GF-D8 (cell line): ENCODE measurements at regions not wholly inside any gene's neighbourhood (a gene's known extent, or its start where the extent isn't known, plus 50 kb on each side); places are given as distances from the start of the nearest gene placed in this dataset.
A peak's percentile ranks its signal among the peaks of the same experiment; 100 is the strongest.
"Not testable (repeated sequence)": the region's sequence is repeated elsewhere in the genome, so short reads cannot be mapped to it uniquely, and the experiment has no call there.

Experiments
- DNase-seq: peaks from one replicate; lab custom pipeline; 2025; lab: John Stamatoyannopoulos, UW

DNA sequence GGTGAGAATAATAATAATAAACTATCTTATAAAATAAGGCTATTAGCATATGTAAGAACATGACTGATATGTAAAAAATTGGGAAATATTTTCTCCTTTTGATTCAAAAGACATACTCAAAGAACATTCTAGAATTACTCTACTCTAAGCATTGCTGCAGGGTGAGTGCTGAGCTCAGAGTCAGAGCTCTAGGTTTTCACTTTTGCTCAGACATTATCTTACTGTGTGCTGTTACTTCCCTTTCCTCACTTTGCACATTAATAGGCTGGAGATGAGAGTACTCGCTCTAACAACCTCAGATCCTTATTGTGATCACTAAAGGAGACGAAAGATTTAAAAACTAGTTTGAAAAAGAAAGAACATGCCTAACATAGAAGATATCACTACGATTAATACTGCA is 99.4 kb upstream of the C9orf72 start:
- no peak for DNase-seq

DNA sequence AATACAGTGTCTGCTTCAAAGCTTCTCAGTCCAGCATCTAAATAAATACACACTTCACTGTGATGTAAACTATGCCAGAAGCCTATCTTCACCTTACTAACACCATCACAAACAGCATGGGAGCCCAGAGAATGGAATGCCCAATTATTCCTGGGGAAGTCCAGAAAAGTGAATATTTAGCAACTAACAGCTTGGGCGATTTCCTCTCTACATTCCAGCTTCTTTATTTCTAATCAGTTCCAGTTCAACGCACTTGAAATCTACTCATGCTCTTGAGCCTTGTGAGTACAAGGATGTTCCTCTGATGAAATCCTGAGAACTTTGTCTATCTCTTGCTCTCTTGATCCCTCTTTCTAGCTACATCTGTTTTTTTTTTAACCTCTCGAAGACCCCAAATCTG is 100.4 kb upstream of the C9orf72 start:
- no peak for DNase-seq

DNA sequence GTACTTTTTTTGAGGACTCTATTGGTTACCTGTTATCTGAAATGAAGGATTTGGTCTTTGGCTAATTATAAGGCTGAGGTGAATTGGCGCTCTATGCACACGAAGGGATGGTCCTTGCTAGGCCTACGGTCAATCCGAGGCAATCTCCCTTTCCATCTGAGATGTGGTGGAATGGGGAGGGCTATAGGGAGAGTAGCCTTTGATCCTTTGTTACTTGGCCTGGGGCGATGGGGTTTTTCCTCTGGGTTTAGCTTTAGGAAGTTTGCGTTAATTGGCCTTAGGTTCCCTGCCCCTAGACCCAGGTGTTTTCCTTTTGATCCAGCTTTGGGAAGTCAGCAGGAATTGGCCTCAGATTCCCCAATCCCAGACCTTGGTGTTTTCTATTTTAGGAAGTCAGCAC is 102.1 kb upstream of the C9orf72 start:
- no peak for DNase-seq

DNA sequence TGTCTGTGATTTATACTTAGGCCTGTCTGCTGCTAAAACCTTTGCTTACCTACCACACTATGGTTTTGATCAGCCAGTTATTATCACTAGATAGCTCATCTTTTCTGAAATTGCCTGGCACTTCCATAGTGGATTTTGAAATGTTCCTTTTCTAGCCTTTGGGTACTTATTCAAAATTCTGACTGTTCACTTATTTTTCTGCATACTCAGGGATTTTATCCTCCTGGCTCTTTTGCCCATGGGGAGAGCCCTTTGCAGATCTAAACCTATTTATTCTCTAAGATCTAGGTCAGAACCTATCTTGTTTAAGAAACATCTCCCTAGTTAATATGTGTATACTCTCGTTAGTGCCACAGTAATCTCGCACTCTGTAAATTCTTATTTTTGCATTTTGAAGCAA is 103.5 kb upstream of the C9orf72 start:
- DNase-seq = no peak

DNA sequence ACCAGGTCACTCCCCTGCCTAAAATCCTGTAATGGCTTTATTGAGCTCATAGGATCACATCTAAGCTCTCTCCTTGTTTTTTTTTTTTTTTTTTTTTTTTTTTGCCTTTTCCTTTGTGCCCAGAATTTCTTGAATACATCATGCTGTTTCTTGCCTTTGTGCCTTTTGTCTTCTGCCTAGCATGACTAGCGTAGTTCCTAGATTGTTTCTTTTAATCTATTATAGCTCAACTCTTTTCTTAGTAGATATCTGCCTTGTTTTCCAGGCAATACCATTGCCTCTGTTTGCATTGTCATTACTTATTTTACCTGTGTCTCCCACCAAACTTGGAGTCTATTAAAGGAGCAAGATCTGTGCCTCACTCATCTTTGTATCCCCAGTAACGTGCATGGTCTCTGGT is 106.1 kb upstream of the C9orf72 start:
- no peak for DNase-seq

DNA sequence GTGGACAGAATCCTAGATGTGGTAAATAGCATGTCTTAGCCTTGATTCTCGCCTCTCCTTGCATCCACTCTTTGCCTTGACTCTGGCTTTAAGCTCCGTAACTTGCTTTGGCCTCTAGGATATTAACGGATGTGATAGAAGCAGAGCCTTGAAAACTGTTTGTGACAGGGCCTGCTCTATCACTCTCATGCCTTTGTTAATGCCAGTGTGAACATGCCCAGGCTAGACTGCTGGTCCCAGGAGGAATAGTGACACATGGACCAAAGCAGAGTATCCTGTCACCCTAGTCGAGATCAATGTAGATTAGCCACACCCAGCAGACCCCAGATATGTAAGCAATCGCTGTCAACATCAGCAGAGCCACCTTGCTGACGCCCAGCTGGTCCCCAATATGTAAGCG is 109.9 kb upstream of the C9orf72 start:
- no peak for DNase-seq

DNA sequence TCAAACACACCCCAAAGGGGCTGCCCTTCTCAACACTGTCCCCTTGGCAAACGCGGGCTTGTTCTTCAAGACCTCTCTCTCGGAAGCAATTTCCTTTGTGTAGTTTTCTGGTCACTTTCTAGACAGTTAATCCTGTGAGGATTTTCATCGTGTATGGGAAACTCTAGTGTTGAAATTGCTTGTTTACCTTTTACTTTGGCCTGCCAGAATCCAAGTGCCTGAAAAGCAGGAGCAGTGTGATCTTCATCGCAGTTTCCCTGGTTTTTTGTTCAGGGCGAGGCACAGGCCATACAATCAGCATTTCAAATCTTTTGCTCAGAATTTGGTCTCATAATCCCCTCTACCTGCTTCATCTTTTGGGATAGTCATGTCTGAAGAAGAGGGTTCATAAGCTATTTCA is 115.7 kb upstream of the C9orf72 start:
- DNase-seq = no peak

DNA sequence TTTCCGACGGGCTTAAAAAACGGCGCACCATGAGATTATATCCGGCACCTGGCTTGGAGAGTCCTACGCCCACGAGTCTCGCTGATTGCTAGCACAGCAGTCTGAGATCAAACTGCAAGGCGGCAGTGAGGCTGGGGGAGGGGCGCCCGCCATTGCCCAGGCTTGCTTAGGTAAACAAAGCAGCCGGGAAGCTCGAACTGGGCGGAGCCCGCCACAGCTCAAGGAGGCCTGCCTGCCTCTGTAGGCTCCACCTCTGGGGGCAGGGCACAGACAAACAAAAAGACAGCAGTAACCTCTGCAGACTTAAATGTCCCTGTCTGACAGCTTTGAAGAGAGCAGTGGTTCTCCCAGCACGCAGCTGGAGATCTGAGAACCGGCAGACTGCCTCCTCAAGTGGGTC is 117.5 kb upstream of the C9orf72 start:
- DNase-seq = not testable (repeated sequence)

DNA sequence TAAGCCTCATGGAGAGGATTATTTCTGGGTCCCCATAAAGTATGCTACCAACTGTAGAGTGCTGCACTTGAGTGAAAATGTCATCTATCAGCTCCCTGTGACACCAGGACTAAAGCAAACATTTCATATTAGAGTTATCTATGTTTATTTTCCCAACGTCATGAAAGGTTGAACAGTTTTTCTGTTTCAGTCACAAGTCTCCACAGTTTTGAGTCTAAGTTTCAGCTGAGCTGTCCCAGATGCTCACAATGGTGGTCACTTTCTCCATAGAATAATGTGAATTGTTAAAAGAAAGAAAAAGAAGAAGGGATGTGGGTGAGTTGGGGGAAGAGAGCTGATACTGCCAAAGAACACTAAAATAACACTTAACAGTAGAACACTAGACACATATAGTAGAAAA is 126.3 kb upstream of the C9orf72 start:
- no peak for DNase-seq

DNA sequence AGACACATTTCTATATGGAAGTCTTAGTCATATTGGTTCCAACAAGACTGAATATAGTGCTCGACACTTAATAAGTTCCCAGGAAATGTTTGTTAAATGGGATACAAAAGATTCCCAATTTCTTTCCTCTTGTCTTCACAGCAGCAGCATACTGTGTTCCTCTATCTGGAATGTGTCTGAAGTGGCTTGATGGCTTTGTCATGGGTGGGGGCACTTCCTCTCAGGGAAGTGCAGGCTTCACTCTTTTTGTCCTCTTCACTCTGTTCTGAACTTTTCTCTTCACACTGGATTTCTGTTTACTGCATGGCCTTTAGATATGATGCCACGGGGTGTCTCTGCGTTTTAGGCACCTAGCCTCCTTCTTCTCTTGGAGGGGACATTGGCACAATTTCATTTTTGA is 127.7 kb upstream of the C9orf72 start:
- no peak for DNase-seq

DNA sequence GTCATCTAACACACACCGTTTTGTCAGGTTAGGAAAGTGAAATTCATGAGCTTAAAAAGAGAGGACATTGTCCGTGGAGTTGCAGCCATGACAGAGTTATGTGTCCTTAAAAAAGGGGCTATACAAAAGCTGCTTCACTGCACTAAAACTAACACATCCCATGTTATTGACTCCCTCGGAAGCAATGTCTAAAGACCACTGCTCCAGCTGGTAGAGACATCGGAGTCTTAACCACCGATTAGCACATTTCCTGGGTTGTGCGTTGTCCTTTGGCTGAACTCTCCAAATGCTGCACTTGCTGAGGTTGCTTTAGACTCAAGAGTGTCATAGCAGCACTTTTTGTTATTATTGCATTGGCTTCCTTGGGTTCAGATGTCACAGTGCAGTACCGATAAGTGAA is 128.3 kb upstream of the C9orf72 start:
- DNase-seq = peak; percentile 81

DNA sequence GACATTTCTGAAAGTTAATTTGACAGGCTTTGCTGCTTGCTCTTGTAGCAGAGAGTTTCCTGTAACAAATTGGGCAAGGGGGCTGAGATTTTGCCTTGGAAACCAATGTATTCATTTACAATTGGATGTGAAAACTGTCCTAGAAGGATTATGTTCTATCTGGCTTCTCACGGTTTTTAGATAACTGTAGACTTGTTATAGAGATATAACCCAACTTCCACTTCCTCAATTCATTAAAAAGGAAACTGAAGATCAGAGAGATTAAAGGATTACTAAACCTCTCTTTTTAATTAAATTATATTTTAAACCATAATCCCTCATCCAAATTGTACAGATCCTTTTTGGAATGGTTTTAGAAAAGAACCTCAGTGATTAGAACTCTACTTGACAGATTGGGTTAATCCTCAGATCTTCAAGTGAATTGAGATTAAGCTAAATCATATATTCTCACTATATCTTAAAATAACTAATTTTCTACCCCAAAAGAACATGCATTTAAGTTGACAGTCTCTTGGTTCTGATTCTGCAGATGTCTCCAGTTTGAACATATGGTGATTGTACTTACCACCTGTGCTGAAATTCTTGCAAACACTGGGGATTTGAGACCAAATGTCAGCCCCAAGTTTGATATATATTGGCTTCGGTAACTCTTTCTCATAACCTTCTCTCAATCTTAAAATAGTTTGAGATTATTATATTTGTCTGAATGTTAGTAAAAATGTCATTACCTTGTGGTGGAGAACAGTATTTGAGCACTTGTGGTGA is 130.1 kb upstream of the C9orf72 start:
- peak; percentile 34 for DNase-seq

DNA sequence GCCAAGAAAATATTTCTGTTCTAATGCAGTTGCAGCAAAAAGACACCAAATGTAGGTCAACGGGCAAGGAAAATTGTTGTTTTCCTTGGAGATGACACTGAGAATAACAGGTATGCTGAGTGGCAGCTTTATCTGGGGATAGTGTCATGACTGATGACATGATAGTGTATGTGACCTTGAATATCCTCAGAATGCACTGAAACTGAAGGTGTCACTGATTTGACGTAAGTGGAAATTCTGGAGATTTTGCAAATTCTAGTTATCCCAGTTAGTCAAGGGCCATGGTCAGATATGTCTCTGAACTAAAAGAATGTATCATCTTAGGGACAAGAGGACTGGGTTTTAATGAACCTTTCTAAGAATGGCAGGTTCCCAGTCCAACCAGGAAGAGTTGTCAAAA is 138.0 kb upstream of the C9orf72 start:
- DNase-seq = no peak

DNA sequence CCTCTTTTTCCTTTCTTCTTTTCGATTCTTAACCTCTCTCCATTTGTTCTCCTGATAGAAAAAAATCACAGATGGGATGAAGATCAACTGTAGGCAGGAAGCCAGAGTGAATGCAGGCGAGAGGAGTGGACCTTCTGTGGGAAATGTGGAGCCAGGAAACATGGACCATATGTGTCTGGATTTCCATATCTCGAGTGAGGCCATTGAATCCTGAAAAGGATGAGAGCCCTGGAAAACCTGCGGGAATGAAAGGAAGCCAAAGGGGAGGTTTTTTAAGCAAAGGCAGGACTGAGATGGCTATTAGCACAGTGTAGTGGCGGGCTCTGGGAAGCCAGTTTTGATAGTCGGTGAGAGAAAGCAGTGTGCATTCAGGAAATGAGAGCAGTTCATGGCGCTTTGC is 139.5 kb upstream of the C9orf72 start:
- DNase-seq = no peak

DNA sequence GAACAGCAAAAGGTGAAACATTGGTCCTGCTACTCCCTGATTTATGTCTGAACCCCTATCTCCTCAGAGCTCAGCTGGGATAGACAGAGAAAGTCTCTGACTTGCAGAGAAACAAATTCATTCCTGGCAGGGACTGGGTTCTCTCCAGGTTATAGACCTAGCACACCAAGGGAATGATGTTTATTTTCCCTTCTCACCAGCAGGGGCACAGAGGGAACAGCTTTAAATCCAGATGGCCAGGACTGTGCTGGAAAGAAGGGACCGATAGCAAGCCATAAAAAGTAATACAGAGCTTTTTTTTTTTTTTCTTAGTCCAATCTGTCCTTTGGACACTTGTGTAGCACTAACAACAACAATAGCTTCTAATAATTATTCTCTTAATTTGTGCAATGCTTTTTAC is 141.1 kb upstream of the C9orf72 start:
- no peak for DNase-seq

DNA sequence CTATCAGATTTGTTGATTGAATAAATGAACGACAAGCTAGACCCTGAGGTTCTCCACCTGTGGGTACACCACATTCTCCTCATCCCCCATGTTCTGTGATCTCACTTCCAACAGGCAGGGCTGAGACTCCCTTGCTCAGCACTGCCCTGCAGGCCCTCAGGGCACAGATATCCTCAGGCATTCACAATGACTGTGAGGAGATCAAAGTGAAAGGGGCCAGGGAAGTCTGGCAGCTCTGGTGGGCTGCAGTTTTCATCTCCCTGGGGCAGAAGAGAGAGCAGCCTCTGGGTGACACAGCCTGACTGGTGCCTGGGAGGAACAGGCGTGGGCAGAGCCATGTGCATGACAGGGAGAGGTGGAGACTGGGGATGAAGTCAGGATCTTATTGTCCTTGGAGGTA is 142.4 kb upstream of the C9orf72 start:
- DNase-seq = no peak

DNA sequence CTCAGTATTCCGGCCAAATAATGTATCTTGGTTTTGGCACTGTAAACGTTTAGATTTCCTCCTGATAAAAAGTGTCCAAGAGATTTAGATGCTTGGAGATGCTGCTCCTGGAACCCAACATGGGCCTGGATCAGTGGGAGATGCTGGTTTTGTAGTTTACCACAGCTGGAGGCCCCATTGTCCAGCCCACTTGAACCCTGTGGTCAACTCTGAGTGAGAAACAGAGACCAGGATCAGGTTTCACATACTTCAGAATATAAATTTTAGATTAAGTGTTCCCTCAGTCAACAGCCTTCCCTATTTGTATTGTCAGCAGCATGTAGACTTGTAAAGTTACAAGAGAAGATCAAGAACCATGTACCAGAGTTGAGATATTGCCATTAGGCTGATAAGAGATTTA is 144.7 kb upstream of the C9orf72 start:
- DNase-seq = no peak

DNA sequence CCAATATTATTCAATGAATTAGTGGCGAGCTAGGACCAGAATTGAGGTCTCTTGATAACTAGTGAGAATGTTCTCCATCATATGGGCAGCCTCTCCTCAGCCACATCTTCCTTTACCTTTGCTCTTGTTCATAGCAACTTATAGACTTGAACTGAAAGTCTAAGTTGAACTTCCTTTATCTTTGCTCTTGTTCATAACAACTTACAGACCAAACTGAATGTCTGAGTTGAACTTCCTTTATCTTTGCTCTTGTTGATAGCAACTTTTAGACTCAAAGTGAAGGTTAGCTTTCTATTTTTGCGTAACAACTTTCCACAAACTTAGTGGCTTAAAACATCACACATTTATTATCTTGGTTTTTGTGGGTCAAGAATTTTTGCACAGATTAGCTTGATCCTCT is 146.4 kb upstream of the C9orf72 start:
- no peak for DNase-seq

DNA sequence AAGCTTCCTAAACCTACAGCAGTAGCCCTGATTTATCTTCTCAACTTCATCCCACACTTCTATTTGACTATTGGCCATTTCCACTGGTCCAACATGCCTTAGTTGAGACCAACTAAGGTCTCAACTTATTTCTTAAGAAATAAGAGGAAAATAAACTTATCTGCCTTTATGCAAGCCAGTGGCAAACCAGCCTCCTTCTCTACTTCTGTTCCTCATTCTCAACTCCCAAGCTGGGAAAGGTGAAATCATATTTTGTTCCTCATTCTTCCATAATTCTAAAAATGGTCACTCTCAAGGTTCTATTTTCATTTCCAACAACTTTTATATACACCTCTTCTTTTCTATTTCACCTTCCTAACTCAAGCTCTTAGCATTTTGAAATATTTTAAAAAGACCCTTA is 149.6 kb upstream of the C9orf72 start:
- no peak for DNase-seq

DNA sequence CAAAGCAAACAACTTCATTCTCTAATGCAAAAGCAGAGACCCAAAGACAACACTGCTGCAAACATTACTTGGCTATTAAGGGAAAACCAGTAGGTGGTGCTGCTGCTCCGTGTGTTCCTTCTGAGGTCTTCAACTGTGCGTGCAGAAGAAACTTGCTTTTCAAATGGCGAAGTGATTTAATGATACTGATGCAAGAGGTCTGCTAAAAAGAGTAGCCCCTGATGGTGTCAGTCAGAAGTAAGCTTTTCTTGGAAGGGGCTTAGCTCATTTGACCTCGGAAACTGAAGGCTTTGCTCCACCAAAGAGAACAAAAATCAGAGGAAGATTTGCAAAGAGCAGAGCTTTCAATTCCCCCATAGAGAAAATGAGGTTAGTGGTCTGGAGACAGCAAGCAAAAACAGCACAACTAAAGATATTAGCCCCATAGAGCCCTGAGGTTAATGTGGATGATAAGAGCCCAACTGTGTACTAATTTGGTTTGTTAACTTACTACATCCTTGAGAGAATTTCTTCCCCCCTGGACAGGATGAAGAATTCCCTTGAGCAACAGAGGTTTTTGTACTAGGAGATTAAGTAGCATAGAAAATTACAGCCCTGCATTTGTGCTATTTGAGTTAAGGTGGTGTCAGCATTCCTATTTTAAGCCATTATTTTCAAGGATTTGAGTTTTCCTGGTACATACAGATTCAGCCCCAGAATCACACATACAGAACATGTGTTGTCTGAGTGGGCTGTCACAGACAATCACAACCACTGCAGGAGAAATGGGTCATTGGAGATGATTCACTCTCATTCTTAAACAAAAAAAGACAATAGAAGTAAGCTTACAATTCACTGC is 153.2 kb upstream of the C9orf72 start:
- DNase-seq = no peak

DNA sequence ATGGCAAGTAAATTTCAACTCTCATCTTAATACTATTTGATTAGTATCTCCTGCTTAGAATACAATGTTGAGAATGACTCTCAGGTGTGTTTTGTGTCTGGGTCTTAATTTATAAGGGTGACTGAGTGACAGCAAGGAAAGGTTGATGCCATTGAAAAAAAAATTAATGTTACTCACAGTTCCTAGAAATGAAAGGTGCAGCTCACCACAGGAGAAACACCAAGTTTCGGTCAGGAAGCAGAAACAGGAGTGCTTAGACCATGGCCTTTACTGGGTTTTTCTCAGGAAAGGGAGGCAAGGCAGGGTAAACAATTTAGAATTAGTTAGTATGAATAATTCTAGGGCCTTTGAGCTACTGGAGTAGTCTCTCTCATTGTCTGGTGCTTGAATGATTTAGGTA is 159.2 kb upstream of the C9orf72 start:
- no peak for DNase-seq

DNA sequence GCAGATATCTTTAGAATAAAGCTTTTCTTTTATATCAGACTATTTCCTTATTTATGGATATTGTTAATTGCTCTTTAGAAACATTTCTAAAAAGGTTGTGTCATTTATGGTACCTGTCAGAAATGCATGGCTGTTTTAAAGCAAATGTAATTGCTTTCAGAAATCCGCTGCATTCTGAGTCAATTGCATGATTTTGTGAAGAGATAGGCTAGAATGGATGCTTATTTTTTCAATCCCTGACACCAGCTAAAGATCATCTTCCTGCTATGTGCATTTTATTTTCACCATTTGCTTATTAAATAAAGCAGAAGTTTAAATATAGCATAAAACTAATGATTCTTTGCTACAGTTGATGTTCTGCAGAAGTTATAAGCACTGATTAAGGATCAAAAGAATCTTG is 170.2 kb upstream of the C9orf72 start:
- no peak for DNase-seq

DNA sequence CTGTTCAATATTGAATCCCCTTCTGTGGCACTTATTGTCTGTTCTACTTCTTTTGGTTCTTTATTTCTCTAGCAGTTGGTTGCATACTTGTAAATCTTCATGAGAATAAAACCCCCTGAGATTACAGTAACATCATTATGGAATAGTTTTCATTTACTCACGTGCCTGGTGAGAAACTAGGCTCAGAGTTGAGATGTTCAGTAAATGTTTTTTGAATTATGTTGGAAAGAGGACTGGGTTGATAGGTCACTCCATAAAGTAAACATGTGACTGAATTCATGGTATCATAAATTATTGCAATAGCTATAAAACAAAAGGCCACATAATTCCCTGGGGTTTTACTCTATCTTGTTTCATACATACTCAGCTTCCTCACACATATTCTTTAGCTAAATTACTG is 174.2 kb upstream of the C9orf72 start:
- no peak for DNase-seq

DNA sequence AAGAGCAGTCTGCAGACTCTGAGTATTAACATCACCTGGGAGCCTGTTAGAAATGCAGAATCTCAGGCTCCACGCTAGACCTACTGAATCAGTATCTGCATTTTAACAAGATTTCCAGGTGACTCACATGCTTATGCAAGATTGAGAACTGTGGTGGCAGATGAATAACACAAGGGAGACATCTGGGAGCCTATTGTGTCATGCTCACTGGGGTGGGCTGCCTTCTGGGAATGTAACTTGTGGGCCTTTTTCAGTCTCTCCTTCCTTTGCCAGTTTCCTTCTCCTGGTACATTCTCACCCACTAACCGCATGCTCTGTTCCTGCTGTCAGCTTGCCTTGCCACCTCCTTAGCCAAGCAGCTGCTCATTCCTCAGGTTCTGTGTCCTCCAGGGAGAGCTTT is 176.6 kb upstream of the C9orf72 start:
- no peak for DNase-seq
